HG02981 (cell line): ENCODE measurements at regions not wholly inside any gene's neighbourhood (a gene's known extent, or its start where the extent isn't known, plus 50 kb on each side); places are given as distances from the start of the nearest gene placed in this dataset.
"Not testable (repeated sequence)": the region's sequence is repeated elsewhere in the genome, so short reads cannot be mapped to it uniquely, and the experiment has no call there.

ENCODE experiments used
- ATAC-seq: cut with Tn5 transposase; IDR thresholded peaks from one replicate; pipeline ENCODE4 v1.9.1; 2021; ENCODE audit warnings: mild to moderate bottlenecking, moderate library complexity; ENCODE audit not compliant: unreplicated experiment

GRCh38 chr3:8400911-8401310 is 100.7 kb upstream of the LMCD1 start:
- no peak for ATAC-seq

GRCh38 chr3:8403996-8404395 is 97.6 kb upstream of the LMCD1 start:
- no peak for ATAC-seq

DNA sequence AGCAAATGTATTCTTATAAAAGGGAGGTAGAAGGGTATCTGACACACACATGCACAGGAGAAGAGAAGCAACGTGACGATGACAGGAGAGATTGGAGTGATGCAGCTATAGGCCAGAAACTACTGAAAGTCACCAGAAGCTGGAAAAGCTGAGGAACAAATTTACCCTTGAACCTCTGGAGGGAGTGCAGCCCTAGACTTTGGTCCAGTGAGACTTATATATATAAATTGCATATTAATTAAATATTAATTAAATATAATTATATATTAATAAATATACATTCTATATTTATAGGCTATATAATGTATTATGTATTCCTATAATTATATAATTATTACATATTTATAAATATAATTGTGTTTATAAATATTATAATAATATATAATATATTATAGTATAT is 96.5 kb upstream of the LMCD1 start:
- no peak for ATAC-seq

DNA sequence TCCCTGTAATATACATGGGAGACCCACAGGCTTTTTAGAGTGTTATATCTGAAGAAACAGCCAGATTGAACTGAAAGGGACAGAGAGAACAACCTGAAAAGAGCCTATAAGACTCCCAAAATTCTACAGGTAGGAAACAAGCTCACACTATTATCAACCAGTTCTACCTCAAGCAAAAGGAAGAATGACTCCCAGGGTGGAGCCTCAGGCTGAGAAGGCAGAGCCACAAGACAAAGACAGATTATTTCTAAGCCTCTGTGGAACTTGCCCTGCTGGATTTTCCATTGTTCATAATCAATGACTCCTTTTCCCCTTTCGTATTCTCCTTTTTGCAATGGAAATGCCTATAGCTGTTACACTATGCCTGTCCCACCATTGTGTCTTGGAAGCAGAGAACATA is 95.1 kb upstream of the LMCD1 start:
- no peak for ATAC-seq

DNA sequence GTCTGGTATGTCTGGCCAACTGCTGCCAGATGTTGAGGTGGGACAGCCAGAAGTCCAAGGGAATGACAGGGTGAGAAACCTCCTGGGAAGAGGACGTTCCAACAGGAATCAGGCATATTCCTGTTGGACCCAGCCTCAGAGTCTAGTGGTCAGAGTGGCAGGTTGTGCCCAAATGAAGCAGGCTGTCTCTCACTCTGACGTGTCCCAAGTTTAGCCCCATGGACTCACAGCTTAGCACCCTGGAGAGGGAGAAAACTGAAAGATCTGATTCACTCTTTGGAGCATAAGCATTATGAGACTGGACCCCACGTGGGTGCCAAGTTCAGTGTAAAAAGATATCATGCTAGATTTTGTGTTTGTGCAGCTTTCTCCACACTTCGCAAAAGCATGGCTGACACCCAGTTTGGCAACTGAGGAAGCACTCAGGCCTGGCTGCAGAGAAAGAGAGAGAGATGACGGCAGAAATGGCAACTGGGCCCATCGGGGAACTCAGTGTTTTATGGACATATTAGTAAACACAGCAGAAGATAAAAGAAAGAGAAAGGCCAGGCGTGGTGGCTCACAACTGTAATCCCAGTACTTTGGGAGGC is 88.2 kb upstream of the LMCD1 start:
- ATAC-seq, result no peak

GRCh38 chr3:8416965-8417364 is 84.7 kb upstream of the LMCD1 start:
- no peak for ATAC-seq

DNA sequence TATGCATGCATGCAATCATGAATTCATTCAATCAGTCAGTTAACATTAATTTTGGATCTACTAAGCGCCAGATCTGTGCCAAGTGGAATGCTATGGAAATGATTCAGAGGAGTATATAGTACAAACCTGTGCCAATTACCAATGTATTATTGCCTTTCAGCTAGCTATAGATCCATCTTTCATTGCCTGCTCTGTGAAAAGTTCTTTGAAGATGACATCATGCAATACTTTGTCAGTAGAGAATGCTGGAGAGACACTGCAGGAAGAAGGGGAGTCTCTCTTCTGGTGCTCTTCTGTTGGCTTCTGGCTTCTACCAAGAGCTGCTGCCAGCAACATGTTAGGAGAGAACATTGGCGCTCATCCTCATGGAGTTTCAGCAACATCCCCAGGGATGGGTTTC is 81.0 kb upstream of the LMCD1 start:
- ATAC-seq, result no peak

DNA sequence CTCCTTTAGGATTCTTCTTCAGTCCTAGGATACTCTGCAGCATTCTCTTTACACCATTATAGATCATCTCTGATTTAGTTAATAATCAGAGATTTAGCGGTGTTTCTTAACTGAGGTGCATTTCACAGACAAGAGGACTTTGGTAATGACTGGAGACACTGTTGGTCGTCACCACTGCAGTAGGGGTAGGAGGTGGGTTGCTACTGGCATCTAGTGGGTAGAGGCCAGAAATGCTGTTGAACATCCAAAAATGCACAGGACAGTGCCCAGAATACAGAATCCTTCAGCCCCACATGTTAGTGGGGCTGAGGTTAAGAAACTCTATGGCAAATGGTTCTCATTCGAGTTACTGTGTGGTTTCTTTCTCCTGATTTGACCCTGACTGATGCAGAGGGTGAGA is 80.4 kb upstream of the LMCD1 start:
- no peak for ATAC-seq

DNA sequence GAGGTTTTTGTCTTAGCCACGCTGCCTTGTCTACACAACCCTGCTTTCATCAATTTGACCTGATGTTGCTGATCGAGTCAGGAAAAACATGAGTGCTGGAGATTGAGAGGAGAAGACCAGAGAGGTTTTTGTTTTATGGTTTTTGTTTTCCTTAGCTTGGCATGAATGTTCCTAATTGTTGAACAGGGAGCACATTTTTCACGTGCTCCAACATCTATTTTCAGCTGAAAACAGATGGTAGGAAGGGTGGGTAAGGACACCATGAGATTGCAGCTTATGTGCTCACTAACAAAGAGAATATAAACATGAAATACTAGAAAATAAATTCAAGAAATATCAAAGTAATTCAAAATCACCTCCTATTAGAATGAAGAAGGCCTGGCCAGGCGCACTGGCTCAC is 79.9 kb upstream of the LMCD1 start:
- no peak for ATAC-seq

DNA sequence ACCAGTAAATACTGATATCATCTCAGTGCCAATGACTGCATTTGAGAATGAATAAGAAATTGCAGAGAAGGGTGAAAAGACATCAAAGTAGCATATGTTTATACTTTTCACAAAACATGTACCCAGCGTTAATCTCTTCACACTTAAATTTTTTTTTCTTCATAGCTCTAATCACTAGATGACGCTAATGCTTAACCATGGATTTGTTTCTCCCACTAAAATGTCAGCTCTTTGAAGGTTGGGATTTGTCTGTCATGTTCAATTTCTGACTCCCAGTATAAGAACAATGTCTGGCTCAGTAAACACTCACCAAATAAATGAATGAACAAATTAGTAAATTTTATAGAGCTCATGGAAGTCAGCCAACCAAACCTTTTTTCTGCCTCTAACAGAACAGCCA is 78.3 kb upstream of the LMCD1 start:
- ATAC-seq, result no peak

GRCh38 chr3:8424281-8424680 is 77.3 kb upstream of the LMCD1 start:
- ATAC-seq, result no peak

DNA sequence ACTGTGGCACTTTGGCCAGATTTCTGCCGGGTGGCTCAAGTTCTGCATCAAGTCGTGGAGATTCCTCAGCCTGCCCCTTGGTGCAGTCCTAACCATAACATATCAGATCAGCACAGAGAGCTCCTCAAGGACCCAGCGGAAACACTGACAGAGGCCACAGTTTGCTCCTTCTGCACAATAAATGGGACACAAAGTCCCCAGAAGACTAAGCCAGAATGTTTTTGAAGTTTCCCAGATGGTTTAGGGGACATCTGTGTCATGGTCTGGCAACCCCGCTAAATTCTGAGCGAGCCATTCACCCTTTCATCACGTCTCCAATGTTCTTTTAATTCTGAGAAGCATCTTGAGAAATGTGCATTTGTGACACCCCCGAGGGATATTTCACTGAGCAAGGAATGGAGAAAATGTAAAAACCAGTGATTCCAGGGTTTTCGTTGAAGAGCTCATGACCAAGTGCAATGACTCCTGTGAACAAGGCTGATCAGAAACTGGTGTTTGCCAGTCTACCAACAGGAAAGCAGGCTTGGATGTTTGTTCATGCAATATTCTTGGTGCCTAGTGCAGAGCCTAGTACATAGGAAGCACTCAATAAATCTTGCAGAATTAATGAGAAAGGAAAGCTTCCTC is 64.8 kb upstream of the LMCD1 start:
- no peak for ATAC-seq

- ATAC-seq, result no peak
These were observed 63.0 kb upstream of the LMCD1 start for GRCh38 chr3:8438507-8439079.

DNA sequence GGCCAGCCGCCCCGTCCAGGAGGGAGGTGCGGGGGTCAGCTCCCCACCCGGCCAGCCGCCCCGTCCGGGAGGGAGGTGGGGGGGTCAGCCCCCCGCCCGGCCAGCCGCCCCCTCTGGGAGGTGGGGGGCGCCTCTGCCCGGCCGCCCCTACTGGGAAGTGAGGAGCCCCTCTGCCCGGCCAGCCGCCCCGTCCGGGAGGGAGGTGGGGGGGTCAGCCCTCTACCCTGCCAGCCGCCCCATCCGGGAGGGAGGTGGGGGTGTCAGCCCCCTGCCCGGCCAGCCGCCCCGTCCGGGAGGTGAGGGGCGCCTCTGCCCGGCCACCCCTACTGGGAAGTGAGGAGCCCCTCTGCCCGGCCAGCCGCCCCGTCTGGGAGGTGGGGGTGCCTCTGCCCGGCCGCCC is 61.5 kb upstream of the LMCD1 start:
- ATAC-seq, result not testable (repeated sequence)

GRCh38 chr3:8441969-8442559 is 59.6 kb upstream of the LMCD1 start:
- ATAC-seq, result no peak

DNA sequence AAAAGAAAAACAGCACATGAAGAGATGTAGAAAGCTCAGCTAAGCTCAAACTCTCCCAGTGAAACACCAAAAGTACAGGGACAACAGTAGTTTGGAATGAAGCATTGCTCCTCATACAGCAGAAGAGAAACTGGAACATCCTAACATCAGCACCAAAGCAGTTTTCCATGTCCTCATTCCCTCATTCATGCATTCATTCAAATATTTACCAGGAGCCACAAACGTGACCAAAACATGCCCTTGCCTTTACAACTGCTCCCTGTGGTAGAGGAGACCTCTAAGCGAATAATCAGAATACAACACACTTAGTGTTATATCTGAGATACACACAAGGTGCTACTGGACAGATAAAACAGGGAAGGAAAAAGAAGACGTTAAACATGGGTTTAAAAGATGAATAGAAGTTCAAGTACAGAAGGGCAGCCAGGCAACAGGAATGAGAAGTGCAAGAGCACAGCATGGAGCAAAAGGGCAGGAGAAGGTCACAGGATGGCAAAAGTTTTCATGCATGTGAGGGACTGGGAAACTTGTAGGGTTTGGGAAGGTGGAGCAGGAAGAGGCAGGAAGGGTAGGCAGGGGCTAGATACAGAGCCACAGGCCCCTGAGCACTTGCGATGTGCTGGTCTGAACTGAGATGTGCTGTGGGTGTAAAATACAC is 58.5 kb upstream of the LMCD1 start:
- no peak for ATAC-seq

- peak; percentile 60 for ATAC-seq
These were observed 57.5 kb upstream of the LMCD1 start for GRCh38 chr3:8443829-8444791.

- no peak for ATAC-seq
These were observed 56.7 kb upstream of the LMCD1 start for GRCh38 chr3:8444883-8445282.

- no peak for ATAC-seq
These were observed 55.8 kb upstream of the LMCD1 start for GRCh38 chr3:8445861-8446260.

- no peak for ATAC-seq
These were observed 54.8 kb upstream of the LMCD1 start for GRCh38 chr3:8446845-8447244.

- ATAC-seq, result no peak
These were observed 51.0 kb upstream of the LMCD1 start for GRCh38 chr3:8450618-8451017.
